ENCODE measurements at regions not wholly inside any gene's neighbourhood (a gene's known extent, or its start where the extent isn't known, plus 50 kb on each side); places are given as distances from the start of the nearest gene placed in this dataset.

GRCh38 chr5:104611135-104611767 is 1048.7 kb upstream of the NUDT12 start:
- Histone ChIP-seq H3K9me3 (replicated peaks; ENCODE audit: control insufficient read depth, insufficient read depth, low read length) (no peaks in the 10 kb centered on the region), H3K27ac (ENCODE audit: insufficient read depth, low read depth, low read length) (no peak overlapping the region), H3K4me2 (ENCODE audit: insufficient read depth, low read length) (no peak overlapping the region), H3K4me3 (replicated peaks in 1 of 3; ENCODE audit: insufficient read depth in 1 of 3, low read depth in 1 of 3, low read length in 3 of 3) (no peak overlapping the region), H3K36me3 (ENCODE audit: control insufficient read depth in 2 of 2, extremely low read depth in 1 of 2, insufficient read depth in 2 of 2, low read length in 2 of 2) (no peaks in the 10 kb centered on the region), H2AFZ (ENCODE audit: low read depth, low read length) (no peak overlapping the region), H3K9me1 (replicated peaks; ENCODE audit: control insufficient read depth, extremely low read depth, insufficient read depth, low read length) (peaks cover 2% of the 10 kb centered on the region), H4K20me1 (replicated peaks; ENCODE audit: control insufficient read depth, extremely low read depth, insufficient read depth, low read length) (no peaks in the 10 kb centered on the region), H3K79me2 (ENCODE audit: control insufficient read depth, insufficient read depth, low read length) (no peaks in the 10 kb centered on the region), H3K4me1 (ENCODE audit: control insufficient read depth, extremely low read depth, insufficient read depth, low read length) (no peaks in the 10 kb centered on the region), H3K27me3 (ENCODE audit: control insufficient read depth in 2 of 2, insufficient read depth in 2 of 2, low read length in 2 of 2) (no peaks in the 10 kb centered on the region), H3K9ac (replicated peaks; ENCODE audit: extremely low read depth, insufficient read depth, low read length) (no peak overlapping the region)
- TF ChIP-seq POLR2AphosphoS5 (IDR thresholded peaks at IDR 0.05; ENCODE audit: insufficient read depth, low read depth, low read length) (no peak), EZH2 (IDR thresholded peaks at IDR 0.05; ENCODE audit: borderline replicate concordance, low read depth, low read length, severe bottlenecking) (no peak), POLR2A (IDR thresholded peaks at IDR 0.05; ENCODE audit: low read depth, low read length) (no peak), CTCF (IDR thresholded peaks at IDR 0.05; ENCODE audit: extremely low read depth in 1 of 2, insufficient read depth in 1 of 2, low read depth in 1 of 2, low read length in 2 of 2) (no peak), FOS (IDR thresholded peaks at IDR 0.05; ENCODE audit: borderline replicate concordance, insufficient read depth, low read length) (no peak), GATA2 (IDR thresholded peaks at IDR 0.05; ENCODE audit: insufficient read depth, insufficient read length, low read depth, low read length) (no peak)
- DNase-seq (ENCODE audit: low read depth, low spot score) (peak; percentile 3), FAIRE-seq (no peak)
- BruUV-seq (replicated peaks), result no TSS peak
- dilution Hi-C loops (cut with MboI; ENCODE audit: extremely low pct_ligation_motif_present, low sequenced_read_pairs) (no loop called here), intact Hi-C loops (cut with micrococcal nuclease) (no loop called here)
- POLR2A ChIA-PET, result no interaction called here
- CTCF ChIA-PET, result interaction anchor here (0.5 kb wide), 1 partner anchor 29 kb away, joined by 5 read pairs; no protein-coding TSS in a partner anchor

Data from endothelial cell of umbilical vein (primary cell).